Adipocyte (in vitro differentiated cells): ENCODE measurements at regions not wholly inside any gene's neighbourhood (a gene's known extent, or its start where the extent isn't known, plus 50 kb on each side); places are given as distances from the start of the nearest gene placed in this dataset.

Source experiments
- DNase-seq: peaks from one replicate; pipeline ENCODE4 v3.0.0-alpha.2; 2015; ENCODE audit warnings: low read depth
- H3K27me3 ChIP-seq: replicated peaks from 2 replicates; pipeline ENCODE4 v1.7.0; 2013; ENCODE audit warnings: mild to moderate bottlenecking, low read length, moderate library complexity; ENCODE audit not compliant: control insufficient read depth, insufficient read depth
- H3K36me3 ChIP-seq: 2 replicates; pipeline ENCODE4 v1.7.0; 2013; ENCODE audit warnings: low read length, mild to moderate bottlenecking, moderate library complexity; ENCODE audit not compliant: control insufficient read depth, insufficient read depth, severe bottlenecking
- H3K4me1 ChIP-seq: 2 replicates; pipeline ENCODE4 v1.7.0; 2013; ENCODE audit warnings: mild to moderate bottlenecking, low read length, moderate library complexity; ENCODE audit not compliant: control insufficient read depth, insufficient read depth
- H3K4me3 ChIP-seq: 2 replicates; pipeline ENCODE4 v1.7.0; 2013; ENCODE audit warnings: mild to moderate bottlenecking, low read length, moderate library complexity
- H3K9ac ChIP-seq: 2 replicates; pipeline ENCODE4 v1.7.0; 2013; ENCODE audit warnings: mild to moderate bottlenecking, low read length, moderate library complexity
- H3K9me3 ChIP-seq: 2 replicates; pipeline ENCODE4 v1.7.0; 2013; ENCODE audit warnings: mild to moderate bottlenecking, low read length, moderate library complexity; ENCODE audit not compliant: control insufficient read depth

DNA sequence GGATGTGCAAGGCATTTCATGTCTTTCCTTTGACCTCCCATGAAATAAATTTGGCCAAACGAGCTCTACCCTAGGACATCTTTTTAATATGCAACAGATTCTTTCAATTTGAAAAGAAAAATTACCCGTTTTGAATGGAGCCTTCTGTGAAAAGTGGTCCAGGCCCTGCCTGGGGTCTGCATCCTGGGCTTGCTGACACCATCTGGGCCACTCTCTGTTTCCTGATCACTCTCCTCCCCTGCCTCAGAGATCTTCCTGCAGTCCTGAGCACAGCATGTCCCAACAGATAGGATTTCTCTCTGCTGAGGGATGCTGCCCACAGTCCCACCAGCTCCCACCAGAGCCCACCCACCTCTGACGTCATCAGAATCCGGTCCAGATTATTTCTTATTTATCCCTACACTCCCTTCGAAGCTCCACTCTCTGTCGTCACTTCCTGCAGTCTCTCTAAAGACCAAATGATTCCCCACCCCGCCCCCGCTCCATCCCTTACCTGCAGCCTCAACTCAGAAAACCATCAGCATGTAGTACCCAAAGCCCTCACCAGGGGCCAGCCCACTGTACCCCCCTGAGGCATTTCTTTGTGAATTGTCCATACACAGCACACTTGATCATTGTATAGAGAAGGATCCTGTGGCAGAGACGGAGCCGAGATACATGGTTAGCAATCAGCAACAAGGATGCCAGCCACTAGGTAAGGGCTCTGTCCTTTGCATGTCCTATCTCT lies 192.1 kb upstream of the MGMT start:
- no peaks in the 10 kb centered on the region for H3K9me3 ChIP-seq
- peaks cover 6% of the 10 kb centered on the region for H3K4me1 ChIP-seq
- no peaks in the 10 kb centered on the region for H3K27me3 ChIP-seq
- DNase-seq = no peak
- no peak overlapping the region for H3K4me3 ChIP-seq
- H3K36me3 ChIP-seq = no peaks in the 10 kb centered on the region
- H3K9ac ChIP-seq = no peak overlapping the region

DNA sequence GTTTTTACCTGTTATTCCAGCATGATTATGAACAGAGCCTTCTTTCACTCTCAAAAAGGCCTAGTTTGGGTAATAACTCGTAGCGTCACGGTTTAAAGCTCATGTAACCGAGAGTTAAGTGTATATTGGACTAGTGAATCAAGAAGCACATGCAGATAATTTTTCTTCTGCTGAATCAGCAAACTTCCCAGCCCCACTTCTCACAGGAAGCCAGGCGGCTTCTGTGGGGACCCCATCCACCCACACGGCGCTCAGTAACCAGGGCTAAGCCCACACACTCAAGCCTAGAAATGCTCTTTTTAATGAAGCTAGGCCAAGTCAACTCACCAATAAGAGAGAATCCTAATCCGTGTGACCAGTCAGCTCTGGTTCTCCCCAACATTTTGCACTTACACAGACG lies 191.2 kb upstream of the MGMT start:
- no peak overlapping the region for H3K9ac ChIP-seq
- H3K4me1 ChIP-seq = peaks cover 7% of the 10 kb centered on the region
- no peaks in the 10 kb centered on the region for H3K36me3 ChIP-seq
- no peak overlapping the region for H3K4me3 ChIP-seq
- H3K27me3 ChIP-seq = no peaks in the 10 kb centered on the region
- no peak for DNase-seq
- peaks cover 4% of the 10 kb centered on the region for H3K9me3 ChIP-seq

GRCh38 chr10:129277084-129277483 lies 190.0 kb upstream of the MGMT start:
- no peak for DNase-seq
- H3K9ac ChIP-seq = no peak overlapping the region
- peaks cover 7% of the 10 kb centered on the region for H3K4me1 ChIP-seq
- H3K36me3 ChIP-seq = no peaks in the 10 kb centered on the region
- no peaks in the 10 kb centered on the region for H3K27me3 ChIP-seq
- H3K4me3 ChIP-seq = no peak overlapping the region
- peaks cover 12% of the 10 kb centered on the region for H3K9me3 ChIP-seq

GRCh38 chr10:129277841-129278240 lies 189.2 kb upstream of the MGMT start:
- H3K9ac ChIP-seq = no peak overlapping the region
- no peaks in the 10 kb centered on the region for H3K36me3 ChIP-seq
- no peaks in the 10 kb centered on the region for H3K27me3 ChIP-seq
- no peak for DNase-seq
- no peak overlapping the region for H3K4me3 ChIP-seq
- H3K4me1 ChIP-seq = peaks cover 7% of the 10 kb centered on the region
- peaks cover 18% of the 10 kb centered on the region for H3K9me3 ChIP-seq

DNA sequence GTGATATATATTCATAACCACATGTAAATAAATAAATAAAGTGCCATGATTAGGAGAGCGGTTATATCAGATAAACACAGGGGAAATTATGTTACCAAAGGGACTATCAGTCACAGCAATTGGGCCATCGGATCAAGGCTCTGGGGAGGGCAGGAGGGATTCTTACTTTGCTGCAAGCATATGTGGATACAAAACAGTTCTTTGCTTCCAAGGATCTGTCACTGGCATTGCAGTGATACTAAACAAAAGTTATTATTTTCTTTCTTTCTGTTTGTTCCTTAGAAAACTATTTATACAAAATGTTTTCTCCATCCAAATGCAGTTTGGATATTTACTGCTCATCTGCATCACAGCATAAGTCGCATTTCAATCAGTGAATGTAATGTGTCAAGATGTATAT lies 188.4 kb upstream of the MGMT start:
- no peak for DNase-seq
- Histone ChIP-seq H3K9me3 (peaks cover 18% of the 10 kb centered on the region), H3K9ac (no peak overlapping the region), H3K4me3 (no peak overlapping the region), H3K36me3 (no peaks in the 10 kb centered on the region), H3K4me1 (peaks cover 7% of the 10 kb centered on the region), H3K27me3 (no peaks in the 10 kb centered on the region)

GRCh38 chr10:129279446-129280154 lies 187.4 kb upstream of the MGMT start:
- Histone ChIP-seq H3K27me3 (no peaks in the 10 kb centered on the region), H3K36me3 (no peaks in the 10 kb centered on the region), H3K4me1 (peaks cover 7% of the 10 kb centered on the region), H3K9me3 (peaks cover 18% of the 10 kb centered on the region), H3K9ac (no peak overlapping the region), H3K4me3 (no peak overlapping the region)
- no peak for DNase-seq

GRCh38 chr10:129280155-129280502 lies 186.9 kb upstream of the MGMT start:
- peaks cover 18% of the 10 kb centered on the region for H3K9me3 ChIP-seq
- no peaks in the 10 kb centered on the region for H3K27me3 ChIP-seq
- DNase-seq = no peak
- H3K36me3 ChIP-seq = no peaks in the 10 kb centered on the region
- H3K4me3 ChIP-seq = no peak overlapping the region
- H3K4me1 ChIP-seq = peaks cover 7% of the 10 kb centered on the region
- no peak overlapping the region for H3K9ac ChIP-seq

DNA sequence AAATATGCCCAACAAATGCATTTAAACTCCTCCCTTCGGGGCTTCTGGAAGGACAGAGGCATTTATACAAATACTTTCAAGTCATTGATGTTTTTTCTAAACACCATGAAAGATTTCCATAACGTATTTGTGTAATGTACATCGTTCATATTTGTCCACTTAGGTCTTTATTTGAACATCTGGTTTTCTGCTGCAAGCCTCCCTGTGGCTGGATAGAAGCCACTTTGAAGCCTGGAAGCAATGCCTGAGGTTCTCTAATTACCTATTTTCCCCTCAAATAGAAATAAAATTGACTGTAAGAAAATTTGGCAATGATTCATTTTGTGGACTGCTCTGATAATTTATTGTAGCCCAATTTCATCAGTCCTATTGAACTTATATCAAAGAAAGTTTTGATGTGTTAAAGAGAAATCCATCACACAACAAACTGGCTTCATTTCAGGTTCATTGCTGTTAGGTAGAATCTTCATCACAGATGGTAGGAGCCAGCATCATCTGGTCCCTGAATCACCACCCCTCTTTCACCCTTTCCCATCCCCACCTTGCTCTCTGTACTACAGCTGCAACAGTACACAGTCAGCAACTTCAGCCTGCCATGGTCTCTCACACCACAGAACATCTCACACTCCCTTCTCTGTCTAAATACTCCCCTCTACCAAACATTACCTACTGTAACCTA lies 186.0 kb upstream of the MGMT start:
- DNase-seq = no peak
- peaks cover 7% of the 10 kb centered on the region for H3K4me1 ChIP-seq
- H3K9me3 ChIP-seq = peaks cover 18% of the 10 kb centered on the region
- H3K27me3 ChIP-seq = no peaks in the 10 kb centered on the region
- no peaks in the 10 kb centered on the region for H3K36me3 ChIP-seq
- H3K4me3 ChIP-seq = no peak overlapping the region
- no peak overlapping the region for H3K9ac ChIP-seq

DNA sequence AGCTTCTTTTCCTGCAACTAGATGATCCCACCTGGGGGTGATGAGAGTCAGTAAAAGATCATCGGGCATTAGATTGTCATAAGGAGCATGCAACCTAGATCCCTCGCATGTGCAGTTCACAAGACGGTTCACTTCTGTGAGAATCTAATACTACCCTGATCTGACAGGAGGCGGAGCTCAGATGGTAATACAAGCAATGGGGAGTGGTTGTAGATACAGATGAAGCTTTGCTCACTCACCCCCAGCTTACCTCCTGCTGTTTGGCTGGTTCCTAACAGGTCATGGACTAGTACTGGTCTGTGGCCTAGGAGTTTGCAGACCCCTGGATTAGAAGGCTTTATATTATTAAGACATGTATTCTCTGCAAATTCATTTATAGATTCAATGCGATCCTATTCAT lies 181.6 kb upstream of the MGMT start:
- H3K9ac ChIP-seq = no peak overlapping the region

GRCh38 chr10:129288999-129289584 lies 177.9 kb upstream of the MGMT start:
- DNase-seq = no peak
- H3K4me1 ChIP-seq = no peaks in the 10 kb centered on the region
- peaks cover 4% of the 10 kb centered on the region for H3K9me3 ChIP-seq
- no peak overlapping the region for H3K4me3 ChIP-seq
- no peaks in the 10 kb centered on the region for H3K36me3 ChIP-seq
- H3K9ac ChIP-seq = no peak overlapping the region
- H3K27me3 ChIP-seq = no peaks in the 10 kb centered on the region

More for the DNA sequence above, 181.6 kb upstream of the MGMT start:
- no peaks in the 10 kb centered on the region for H3K4me1 ChIP-seq
- H3K4me3 ChIP-seq = no peak overlapping the region
- no peaks in the 10 kb centered on the region for H3K27me3 ChIP-seq
- no peak for DNase-seq
- peaks cover 22% of the 10 kb centered on the region for H3K9me3 ChIP-seq
- no peaks in the 10 kb centered on the region for H3K36me3 ChIP-seq

DNA sequence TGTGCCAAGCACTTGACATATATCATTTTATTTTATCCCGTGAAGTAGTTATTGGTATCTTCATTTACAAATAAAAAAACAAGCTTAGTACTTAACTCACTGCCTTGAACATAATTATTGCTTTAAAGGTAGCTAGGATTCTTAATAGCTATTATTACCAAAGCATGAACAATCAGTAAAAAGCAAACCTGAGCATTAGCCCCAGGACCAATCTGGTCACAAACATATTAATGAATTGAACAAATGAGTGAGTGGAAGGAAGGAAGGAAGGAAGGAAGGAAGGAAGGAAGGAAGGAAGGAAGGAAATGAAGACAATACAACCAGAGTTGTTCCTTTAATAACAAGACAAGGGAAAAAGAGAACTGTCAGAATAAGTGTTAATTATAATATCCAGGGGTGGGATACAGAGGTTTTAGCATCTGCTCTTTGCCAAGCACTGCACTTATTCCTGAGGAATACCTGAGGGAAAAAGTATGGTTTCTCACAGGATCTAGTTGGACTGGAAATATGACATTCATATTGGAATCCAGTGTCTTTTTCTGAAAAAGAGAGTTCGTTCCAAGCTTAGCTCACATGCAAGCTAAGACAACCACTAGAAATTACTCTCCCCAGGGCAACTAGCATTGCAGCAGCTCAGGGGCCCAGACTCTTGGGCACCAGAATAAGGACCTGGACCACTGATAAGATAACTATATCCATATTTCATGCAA lies 172.9 kb upstream of the MGMT start:
- Histone ChIP-seq H3K4me1 (no peaks in the 10 kb centered on the region), H3K36me3 (no peaks in the 10 kb centered on the region), H3K9me3 (no peaks in the 10 kb centered on the region), H3K9ac (no peak overlapping the region), H3K27me3 (no peaks in the 10 kb centered on the region), H3K4me3 (no peak overlapping the region)
- DNase-seq = no peak
